PC-9 (cell line): ENCODE measurements at regions not wholly inside any gene's neighbourhood (a gene's known extent, or its start where the extent isn't known, plus 50 kb on each side); places are given as distances from the start of the nearest gene placed in this dataset.

Source experiments
- BruUV-seq: library from RNA; stranded (reverse); fragments of 400-500 nt; replicated peaks from 2 replicates; lab custom pipeline; 2021; lab: Mats Ljungman, UMichigan
- CTCF ChIA-PET: fragments of 300-600 bp; sonication (Branson Sonifier 250); formaldehyde crosslinking; loops from one replicate; lab custom pipeline; 2022; ENCODE audit warnings: antibody characterized with exemption; lab: Charles Lee
- POLR2A ChIA-PET: fragments of 300-600 bp; sonication (Branson Sonifier 250); formaldehyde crosslinking; loops from one replicate; lab custom pipeline; 2022; ENCODE audit warnings: antibody characterized with exemption; ENCODE audit not compliant: unreplicated experiment; lab: Charles Lee
- DNase-seq, 2 experiments: peaks; one replicate each; pipeline versions ENCODE4 v3.0.0 to v3.0.0-alpha.2; 2015 to 2022; ENCODE audit warnings: mixed read lengths in 1 of 2
- H2AFZ ChIP-seq: fragments of 200-600 bp; sonication (generic); 2 replicates; pipeline ENCODE4 v1.8.1; 2017; ENCODE audit warnings: antibody characterized with exemption
- H3F3A ChIP-seq: fragments of 200-600 bp; sonication (generic); 2 replicates; pipeline ENCODE4 v1.8.1; 2017; ENCODE audit warnings: antibody characterized with exemption, mild to moderate bottlenecking, low read depth; ENCODE audit not compliant: insufficient read depth
- H3K27ac ChIP-seq: fragments of 200-600 bp; sonication (generic); 2 replicates; pipeline ENCODE4 v1.6.1; 2016; ENCODE audit warnings: mixed run types
- H3K27me3 ChIP-seq: fragments of 200-600 bp; sonication (generic); 2 replicates; pipeline ENCODE4 v1.6.1; 2016; ENCODE audit warnings: low read depth, mixed run types; ENCODE audit not compliant: insufficient read depth
- H3K36me3 ChIP-seq: fragments of 200-600 bp; sonication (generic); 2 replicates; pipeline ENCODE4 v1.6.1; 2016; ENCODE audit warnings: low read depth, mixed run types
- H3K4me1 ChIP-seq: fragments of 200-600 bp; sonication (generic); replicated peaks from 2 replicates; pipeline ENCODE4 v1.6.1; 2016; ENCODE audit warnings: mixed run types; ENCODE audit not compliant: insufficient read depth
- H3K4me2 ChIP-seq: fragments of 200-600 bp; sonication (generic); 2 replicates; pipeline ENCODE4 v1.6.1; 2017; ENCODE audit warnings: mixed run types
- H3K4me3 ChIP-seq: fragments of 200-600 bp; sonication (generic); 2 replicates; pipeline ENCODE4 v1.6.1; 2016; ENCODE audit warnings: mixed run types
- H3K79me2 ChIP-seq: fragments of 200-600 bp; sonication (generic); 2 replicates; pipeline ENCODE4 v1.6.1; 2017; ENCODE audit warnings: low read depth, mixed run types
- H3K9me2 ChIP-seq: fragments of 200-600 bp; sonication (generic); 2 replicates; pipeline ENCODE4 v1.8.1; 2017; ENCODE audit warnings: mild to moderate bottlenecking; ENCODE audit not compliant: insufficient read depth
- H3K9me3 ChIP-seq: fragments of 200-600 bp; sonication (generic); 2 replicates; pipeline ENCODE4 v1.8.1; 2016; ENCODE audit warnings: low read depth; ENCODE audit not compliant: insufficient read depth
- H4K20me1 ChIP-seq: fragments of 200-600 bp; sonication (generic); 2 replicates; pipeline ENCODE4 v1.8.1; 2017; ENCODE audit not compliant: insufficient read depth
- CTCF ChIP-seq: fragments of 200-600 bp; sonication (generic); conservative IDR thresholded peaks from 2 replicates; pipeline ENCODE4 v1.6.1; 2017; ENCODE audit warnings: mixed run types, antibody characterized with exemption, mild to moderate bottlenecking, moderate library complexity
- EZH2 ChIP-seq: fragments of 200-600 bp; sonication (generic); IDR thresholded peaks from 2 replicates; pipeline ENCODE4 v1.8.0; 2017; ENCODE audit warnings: antibody characterized with exemption, low read depth
- intact Hi-C: fragments of 100-400 bp; cut with micrococcal nuclease; formaldehyde crosslinking; loops from one replicate; pipeline ENCODE4 v1.10.0; 2022; ENCODE audit not compliant: unreplicated experiment

- intact Hi-C loops: no loop called here
- Histone ChIP-seq H3K36me3 (no peaks in the 10 kb centered on the region), H3F3A (no peaks in the 10 kb centered on the region), H3K4me3 (no peak overlapping the region), H3K27ac (no peak overlapping the region), H3K27me3 (no peaks in the 10 kb centered on the region), H2AFZ (no peak overlapping the region), H4K20me1 (no peaks in the 10 kb centered on the region), H3K9me2 (no peaks in the 10 kb centered on the region; the same call in 1 of the 2 replicates), H3K9me3 (no peaks in the 10 kb centered on the region), H3K79me2 (no peaks in the 10 kb centered on the region), H3K4me1 (no peaks in the 10 kb centered on the region), H3K4me2 (no peak overlapping the region)
- no peak for DNase-seq
- no TSS peak for BruUV-seq
- POLR2A ChIA-PET: no interaction called here
- CTCF ChIA-PET: no interaction called here
- TF ChIP-seq EZH2 (no peak), CTCF (no peak)
These were observed 843.8 kb downstream of the C12orf50 start for GRCh38 chr12:87185367-87185766.

- intact Hi-C loops: no loop called here
- H3K4me3 ChIP-seq: no peak overlapping the region
- CTCF ChIA-PET: no interaction called here
These were observed 846.4 kb downstream of the C12orf50 start for GRCh38 chr12:87182696-87183233.

GRCh38 chr12:87171356-87171755 is 857.8 kb downstream of the C12orf50 start:
- POLR2A ChIA-PET: no interaction called here
- intact Hi-C loops: no loop called here
- H3K9me2 ChIP-seq: no peaks in the 10 kb centered on the region
- CTCF ChIA-PET: no interaction called here
- no peak for DNase-seq
- 0 out of 2 replicates have a peak, but pooled peaks cover 3% of the 10 kb centered on the region for H3K9me3 ChIP-seq
- H3K4me2 ChIP-seq: no peak overlapping the region
- no peak for TF ChIP-seq EZH2
- TF ChIP-seq CTCF: no peak
- no TSS peak for BruUV-seq
- H2AFZ ChIP-seq: no peak overlapping the region
- no peak overlapping the region for H3K27ac ChIP-seq
- no peaks in the 10 kb centered on the region for H3K4me1 ChIP-seq
- H3K79me2 ChIP-seq: no peaks in the 10 kb centered on the region
- H3F3A ChIP-seq: no peaks in the 10 kb centered on the region
- no peaks in the 10 kb centered on the region for H3K27me3 ChIP-seq
- H3K36me3 ChIP-seq: no peaks in the 10 kb centered on the region
- no peaks in the 10 kb centered on the region for H4K20me1 ChIP-seq
- H3K4me3 ChIP-seq: no peak overlapping the region

More at GRCh38 chr12:87182696-87183233, 846.4 kb downstream of the C12orf50 start:
- Histone ChIP-seq H3K9me3 (no peaks in the 10 kb centered on the region), H3K27me3 (no peaks in the 10 kb centered on the region), H3K79me2 (no peaks in the 10 kb centered on the region), H3K36me3 (no peaks in the 10 kb centered on the region), H3K4me1 (no peaks in the 10 kb centered on the region), H3K4me2 (no peak overlapping the region), H2AFZ (no peak overlapping the region), H3F3A (no peaks in the 10 kb centered on the region), H3K27ac (no peak overlapping the region), H3K9me2 (no peaks in the 10 kb centered on the region; the same call in 1 of the 2 replicates), H4K20me1 (no peaks in the 10 kb centered on the region)
- POLR2A ChIA-PET: no interaction called here
- no peak for DNase-seq
- BruUV-seq: no TSS peak
- TF ChIP-seq EZH2: no peak
- no peak for TF ChIP-seq CTCF
